Fibroblast of peridontal ligament (primary cell): ENCODE measurements at regions not wholly inside any gene's neighbourhood (a gene's known extent, or its start where the extent isn't known, plus 50 kb on each side); places are given as distances from the start of the nearest gene placed in this dataset.
A peak's percentile ranks its signal among the peaks of the same experiment; 100 is the strongest.

Source experiments
- DNase-seq: peaks from one replicate; pipeline ENCODE4 v3.0.0-alpha.2; 2010; ENCODE audit errors: extremely low read depth

DNA sequence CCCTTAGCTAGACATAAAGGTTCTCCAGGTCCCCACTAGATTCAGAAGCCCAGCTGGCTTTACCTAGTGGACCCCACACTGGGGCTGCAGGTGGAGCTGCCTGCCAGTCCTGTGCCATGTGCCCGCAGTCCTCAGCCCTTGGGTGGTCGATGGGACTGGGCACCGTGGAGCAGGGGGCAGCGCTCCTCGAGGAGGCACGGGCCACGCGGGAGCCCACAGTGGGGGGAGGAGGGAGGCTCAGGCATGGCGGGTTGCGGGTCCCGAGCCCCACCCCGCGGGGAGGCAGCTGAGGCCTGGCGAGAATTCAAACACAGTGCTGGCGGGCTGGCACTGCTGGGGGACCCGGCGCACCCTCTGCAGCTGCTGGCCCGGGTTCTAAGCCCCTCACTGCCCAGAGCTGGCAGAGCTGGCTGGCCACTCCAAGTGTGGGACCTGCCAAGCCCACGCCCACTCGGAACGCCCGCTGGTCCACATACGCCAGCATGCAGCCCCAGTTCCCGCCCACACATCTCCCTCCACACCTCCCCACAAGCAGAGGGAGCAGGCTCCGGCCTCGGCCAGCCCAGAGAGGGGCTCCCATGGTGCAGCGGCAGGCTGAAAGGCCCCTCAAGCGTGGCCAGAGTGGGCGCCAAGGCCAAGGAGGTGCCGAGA, 119.7 kb upstream of the NRXN1 start:
- no peak for DNase-seq

DNA sequence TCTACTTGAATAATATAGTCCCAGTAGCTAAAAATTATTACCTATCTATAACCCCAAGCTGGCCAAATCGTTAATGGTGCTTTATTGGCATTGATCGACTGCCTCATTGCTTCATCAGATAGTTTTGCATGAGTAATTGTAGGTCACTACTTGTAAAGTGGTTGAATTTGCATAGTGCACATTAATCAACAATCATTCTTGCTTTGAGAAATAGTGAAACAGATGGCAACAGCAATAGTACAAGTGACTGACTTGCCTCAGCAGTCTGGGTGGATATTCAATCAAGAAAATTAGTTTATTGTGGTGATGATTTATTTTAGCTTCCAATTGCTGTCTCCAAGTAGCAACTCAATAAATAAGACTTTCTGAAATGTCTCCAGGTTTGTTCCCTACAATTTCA, 117.8 kb upstream of the NRXN1 start:
- no peak for DNase-seq

DNA sequence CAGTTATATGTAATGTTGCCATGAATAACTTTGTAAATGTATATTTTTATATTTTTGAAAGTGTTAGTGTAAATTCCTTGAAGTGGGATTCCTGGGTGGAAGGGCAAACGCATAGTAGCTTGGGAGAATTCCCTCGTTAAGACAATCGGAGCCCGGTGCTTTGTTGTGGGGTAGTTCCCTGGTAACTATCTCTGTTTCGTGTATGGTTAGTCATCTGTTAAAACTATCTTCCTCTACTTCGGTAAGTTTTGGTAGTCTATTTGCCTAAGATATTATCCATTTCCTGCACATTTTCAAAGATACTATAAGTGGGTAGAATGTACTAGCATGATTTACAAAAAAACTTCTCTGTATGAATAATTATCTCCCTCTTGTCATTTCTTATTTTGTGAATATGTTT, 113.8 kb upstream of the NRXN1 start:
- no peak for DNase-seq

DNA sequence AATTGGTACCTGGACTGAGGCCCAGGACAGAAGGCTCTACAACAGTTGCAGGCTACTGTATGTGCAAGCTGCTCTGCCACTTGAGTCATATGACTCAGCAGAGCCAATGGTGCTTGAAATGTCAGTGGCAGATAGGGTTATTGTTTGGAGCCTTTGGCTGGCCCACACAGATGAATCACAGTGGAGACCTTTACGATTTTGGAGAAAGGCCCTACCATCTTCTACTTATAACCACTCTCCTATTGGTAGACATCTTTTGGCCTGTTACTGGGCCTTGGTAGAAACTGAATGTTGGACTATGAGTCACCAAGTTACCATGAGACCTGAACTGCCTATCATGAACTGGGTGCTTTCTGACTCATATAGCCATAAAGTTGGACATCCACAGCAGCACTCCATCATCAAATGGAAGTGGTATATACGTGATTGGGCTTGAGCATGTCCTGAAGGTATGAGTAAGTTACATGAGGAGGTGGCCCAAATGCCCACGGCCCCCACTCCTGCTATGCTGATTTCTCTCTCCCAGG, 88.9 kb upstream of the NRXN1 start:
- DNase-seq = peak; percentile 6

DNA sequence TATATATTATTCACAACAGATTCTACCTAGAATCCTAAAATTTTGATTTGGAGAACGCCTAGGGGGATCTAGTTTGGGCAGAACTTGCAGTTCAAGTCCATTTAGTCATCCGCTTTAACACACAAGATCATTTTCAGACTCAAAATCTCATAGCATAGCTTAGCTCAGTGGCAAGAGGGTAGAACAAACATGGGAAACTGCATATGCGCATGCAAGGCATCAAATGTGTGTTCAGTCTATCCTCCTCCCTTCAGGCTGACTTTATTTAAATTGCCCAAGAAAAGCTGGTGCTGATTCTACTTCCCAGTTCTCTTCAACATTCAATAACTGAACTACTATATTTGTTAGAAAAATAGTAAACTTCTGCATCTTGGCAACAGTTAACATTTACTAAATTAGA, 79.6 kb upstream of the NRXN1 start:
- no peak for DNase-seq

DNA sequence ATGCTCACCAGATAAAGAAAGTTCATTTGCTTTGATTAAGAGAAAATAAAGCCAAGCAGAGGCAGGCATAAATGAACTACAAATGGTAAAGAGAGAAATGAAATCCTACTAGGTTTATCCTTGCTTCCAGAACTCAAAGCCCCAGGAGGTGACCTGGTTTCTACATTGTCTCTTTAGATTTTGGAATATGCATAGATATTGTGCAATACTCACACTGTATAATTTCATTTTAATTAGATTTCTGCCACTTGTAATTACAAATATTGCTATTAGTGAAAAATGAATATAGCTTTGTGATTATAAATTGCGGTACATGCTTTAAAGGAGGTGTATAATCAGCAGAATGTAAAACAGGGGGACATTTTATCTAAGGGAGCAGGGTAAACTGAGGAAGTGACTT, 76.9 kb upstream of the NRXN1 start:
- no peak for DNase-seq

DNA sequence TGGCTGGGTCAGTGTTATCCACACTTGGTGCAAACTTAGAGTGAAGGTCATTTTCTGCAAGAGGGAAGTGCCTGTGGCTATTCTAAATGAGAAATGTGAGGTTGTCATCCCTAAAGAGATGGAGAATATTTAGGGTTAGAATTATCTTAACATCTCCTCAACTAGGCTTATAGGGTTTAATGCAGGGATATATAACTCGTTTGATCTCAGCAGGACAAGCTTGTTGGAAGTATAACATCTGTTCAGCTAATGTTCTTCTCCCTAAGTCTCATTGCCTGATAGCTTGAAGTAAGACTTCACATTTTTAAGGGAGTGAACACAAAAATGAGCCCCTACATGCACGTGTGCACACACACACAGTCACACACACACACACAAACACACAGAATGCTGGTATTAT, 75.9 kb upstream of the NRXN1 start:
- DNase-seq = no peak

DNA sequence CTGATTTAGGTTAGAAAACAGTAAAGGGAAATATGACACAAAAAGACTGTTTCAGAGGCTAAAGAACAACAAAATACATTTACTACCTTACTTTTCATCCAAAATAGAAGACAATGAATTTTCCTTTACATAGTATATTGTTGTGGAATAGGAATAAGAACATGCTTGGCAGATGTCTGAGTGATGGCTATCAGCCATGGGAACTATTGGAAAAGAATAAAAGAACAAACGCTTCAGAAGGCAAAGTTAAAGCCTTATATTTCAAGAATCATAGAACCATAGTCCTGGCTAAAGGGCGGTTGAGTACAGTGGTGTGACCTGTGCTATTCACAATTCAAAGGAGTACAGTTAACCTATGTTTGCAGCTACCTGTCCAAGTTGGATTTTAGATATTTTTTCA, 73.9 kb upstream of the NRXN1 start:
- DNase-seq = no peak

DNA sequence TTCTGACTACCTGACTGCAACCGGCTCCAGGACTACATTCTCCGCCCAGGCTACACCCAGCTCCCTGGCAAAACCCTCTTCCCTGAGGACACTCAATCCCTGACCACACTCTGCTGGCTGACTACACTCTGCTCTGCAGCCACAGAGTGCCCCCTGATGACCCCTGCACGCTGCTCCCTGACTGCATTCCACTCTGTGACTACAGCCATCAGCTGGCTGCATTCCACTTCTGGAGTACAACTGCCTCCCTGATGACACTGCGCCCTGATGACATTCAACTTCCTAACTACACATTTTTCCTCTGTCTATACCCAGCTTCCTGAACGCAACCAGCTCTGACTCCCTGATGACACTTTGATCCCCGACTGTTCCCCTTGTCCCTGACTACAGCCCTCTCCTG, 71.3 kb upstream of the NRXN1 start:
- DNase-seq = peak; percentile 17

DNA sequence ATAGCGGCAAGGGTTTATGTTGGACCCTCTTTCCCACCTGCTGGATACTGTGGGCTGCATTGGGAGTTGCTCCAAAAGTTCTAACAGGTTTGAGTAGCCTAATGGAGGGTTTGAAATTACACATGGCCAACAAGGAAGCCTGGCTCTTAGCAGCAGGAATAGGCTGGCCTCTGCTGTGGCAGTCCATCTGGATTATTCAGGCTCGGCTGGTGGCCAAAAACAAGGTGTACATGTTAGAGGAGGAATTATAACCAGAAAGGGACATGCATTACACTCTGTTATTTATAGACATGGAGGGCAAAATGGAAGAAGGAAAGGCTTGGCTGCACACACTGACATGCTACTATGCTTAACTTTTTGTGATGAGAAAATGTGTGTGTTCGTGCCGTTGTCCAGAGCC, 61.1 kb upstream of the NRXN1 start:
- DNase-seq = no peak

DNA sequence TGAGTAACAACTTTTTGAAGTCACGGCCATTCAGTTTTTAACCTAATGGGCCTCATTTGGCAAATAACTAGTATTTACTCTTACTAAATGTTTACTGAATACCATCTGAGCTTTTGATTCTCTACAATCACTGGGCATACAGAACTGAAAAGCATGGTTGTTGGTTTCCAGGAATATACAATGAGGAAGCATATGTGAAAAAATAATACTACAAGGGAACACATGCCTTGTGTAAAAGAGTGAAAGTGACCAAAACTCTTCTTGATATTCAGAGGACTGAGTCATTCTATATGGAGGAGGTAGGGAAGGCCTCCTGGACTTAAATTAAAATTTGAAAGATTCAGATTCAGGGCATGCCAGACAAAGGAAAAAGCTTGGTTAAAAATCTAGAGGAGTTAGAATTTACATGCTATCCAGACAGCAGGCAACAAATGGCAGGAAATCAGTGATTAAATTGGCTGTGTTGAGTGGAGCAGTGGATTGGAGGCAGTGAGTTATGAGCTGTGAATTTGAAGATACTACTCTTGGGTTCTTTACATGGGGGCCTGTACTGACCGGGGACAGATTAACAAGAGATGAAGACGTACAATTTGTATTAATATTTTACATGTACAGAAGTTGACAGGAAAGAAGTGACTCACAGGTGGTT, 53.6 kb upstream of the NRXN1 start:
- DNase-seq = no peak

DNA sequence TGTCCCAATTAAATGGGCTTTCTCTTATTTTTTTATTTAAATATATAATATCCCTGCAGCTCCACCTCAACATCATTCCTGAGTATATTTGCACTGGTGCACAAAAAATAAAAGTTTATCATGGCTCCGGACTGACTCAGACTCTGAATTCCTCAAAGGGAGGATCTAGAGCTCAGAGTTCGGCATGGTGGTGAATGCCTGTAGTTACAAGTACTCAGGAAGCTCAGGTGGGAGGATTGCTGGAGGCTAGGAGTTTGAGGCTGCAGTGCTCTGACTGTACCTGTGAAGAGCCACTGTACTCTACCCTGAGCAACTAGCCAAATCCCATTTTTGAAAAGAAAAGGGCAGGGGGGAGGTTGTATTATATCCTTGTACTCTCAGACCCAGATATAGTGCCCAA, 52.8 kb upstream of the NRXN1 start:
- DNase-seq = no peak
